NB4 (cell line): ENCODE measurements at regions not wholly inside any gene's neighbourhood (a gene's known extent, or its start where the extent isn't known, plus 50 kb on each side); places are given as distances from the start of the nearest gene placed in this dataset.

Experiments used
- DNase-seq: peaks from one replicate; pipeline ENCODE4 v3.0.0; 2010; ENCODE audit warnings: low read depth
- H3K4me3 ChIP-seq: one replicate; pipeline ENCODE4 v1.5.1; 2011; ENCODE audit warnings: mild to moderate bottlenecking, low read depth, low read length, moderate library complexity
- CTCF ChIP-seq: IDR thresholded peaks from one replicate; pipeline ENCODE4 v1.5.1; 2012; ENCODE audit warnings: low read depth, low read length
- MAX ChIP-seq: IDR thresholded peaks from 2 replicates; pipeline ENCODE4 v1.6.1; 2011; ENCODE audit warnings: low read depth, low read length
- MYC ChIP-seq: IDR thresholded peaks from 2 replicates; pipeline ENCODE4 v1.6.1; 2011; ENCODE audit warnings: low read depth, low read length
- POLR2A ChIP-seq: IDR thresholded peaks from 2 replicates; pipeline ENCODE4 v1.6.1; 2011; ENCODE audit warnings: mild to moderate bottlenecking; ENCODE audit not compliant: insufficient read length; ENCODE audit errors: extremely low read depth

- no peak for TF ChIP-seq POLR2A
- no peak for TF ChIP-seq CTCF
- TF ChIP-seq MYC = no peak
- no peak for TF ChIP-seq MAX
- H3K4me3 ChIP-seq = no peak overlapping the region
- DNase-seq = no peak
Observed at GRCh38 chr13:60772726-60773125, 375.7 kb downstream of the TDRD3 start.

- no peak for DNase-seq
- TF ChIP-seq POLR2A (no peak), MAX (no peak), CTCF (no peak), MYC (no peak)
- H3K4me3 ChIP-seq = no peak overlapping the region
Observed at GRCh38 chr13:60765700-60766411, 368.8 kb downstream of the TDRD3 start.

GRCh38 chr13:60759499-60759898, 362.5 kb downstream of the TDRD3 start:
- no peak for DNase-seq
- H3K4me3 ChIP-seq = no peak overlapping the region
- no peak for TF ChIP-seq MYC
- no peak for TF ChIP-seq POLR2A
- no peak for TF ChIP-seq MAX
- no peak for TF ChIP-seq CTCF

- TF ChIP-seq MAX (no peak), POLR2A (no peak), CTCF (no peak), MYC (no peak)
- no peak for DNase-seq
- H3K4me3 ChIP-seq = no peak overlapping the region
Observed at GRCh38 chr13:60758637-60759036, 361.6 kb downstream of the TDRD3 start.

GRCh38 chr13:60757501-60758215, 360.6 kb downstream of the TDRD3 start:
- H3K4me3 ChIP-seq = no peak overlapping the region
- TF ChIP-seq CTCF (no peak), MAX (no peak), POLR2A (no peak), MYC (no peak)
- no peak for DNase-seq
